Bronchial epithelial cell (primary cell): ENCODE measurements at regions not wholly inside any gene's neighbourhood (a gene's known extent, or its start where the extent isn't known, plus 50 kb on each side); places are given as distances from the start of the nearest gene placed in this dataset.
"Not testable (repeated sequence)": the region's sequence is repeated elsewhere in the genome, so short reads cannot be mapped to it uniquely, and the experiment has no call there.

Experiments used
- DNase-seq: peaks from one replicate; pipeline ENCODE4 v3.0.0-alpha.2; 2010; ENCODE audit warnings: low read depth
- FAIRE-seq: peaks from 2 replicates; lab custom pipeline; 2011; peaks lifted over from hg19 to GRCh38; lab: Jason Lieb, UNC
- H3K27me3 ChIP-seq: 2 replicates; pipeline ENCODE4 v1.5.1; 2011; ENCODE audit warnings: low read length; ENCODE audit not compliant: control insufficient read depth, insufficient read depth
- H3K36me3 ChIP-seq: 2 replicates; pipeline ENCODE4 v1.5.1; 2011; ENCODE audit warnings: low read length; ENCODE audit not compliant: control insufficient read depth, insufficient read depth
- H3K4me3 ChIP-seq: 2 replicates; pipeline ENCODE4 v1.5.1; 2011; ENCODE audit warnings: mild to moderate bottlenecking, low read depth, low read length, control low read depth
- TF ChIP-seq, protein P1 (sequence below): IDR thresholded peaks from 2 replicates; pipeline ENCODE4 v1.5.1; 2011; ENCODE audit warnings: mild to moderate bottlenecking, moderate library complexity, low read length, control low read depth, inconsistent platforms; ENCODE audit not compliant: insufficient read depth, severe bottlenecking

DNA sequence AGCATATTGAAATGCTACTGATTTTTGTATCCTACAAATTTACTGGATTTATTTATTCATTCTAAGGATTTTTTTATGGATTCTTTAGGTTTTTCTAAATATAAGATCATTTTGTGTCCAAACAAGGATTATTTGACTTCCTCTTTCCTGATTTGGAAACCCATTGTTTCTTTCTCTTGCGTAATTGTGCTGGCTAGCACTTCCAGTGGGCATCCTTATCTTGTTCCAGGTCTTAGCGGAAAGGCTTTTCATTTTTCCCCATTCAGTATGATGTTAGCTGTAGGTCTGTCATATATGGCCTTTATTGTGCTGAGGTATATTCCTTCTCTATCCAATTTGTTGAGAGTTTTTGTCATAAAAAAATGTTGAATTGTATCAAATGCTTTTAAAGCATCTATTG is 57.2 kb upstream of the RHOJ start:
- DNase-seq: no peak
- H3K36me3 ChIP-seq: no peaks in the 10 kb centered on the region

DNA sequence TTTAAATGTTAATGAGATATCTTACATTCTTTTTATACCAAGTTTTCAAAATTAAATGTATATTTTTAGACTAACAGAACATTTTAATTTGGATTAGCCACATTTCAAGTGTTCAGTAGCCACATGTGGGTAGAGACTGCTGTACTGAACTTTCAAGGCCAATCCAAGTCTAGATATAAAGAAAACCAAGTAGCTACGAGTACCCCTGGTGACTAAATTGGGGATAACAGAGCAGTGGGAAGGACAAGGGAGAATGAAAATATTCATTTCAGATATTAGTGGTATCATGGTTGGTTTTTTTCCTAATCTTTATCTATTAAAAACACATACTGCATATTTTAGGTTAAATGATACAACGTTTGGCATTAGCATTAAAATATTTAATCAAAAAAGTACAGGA is 69.4 kb upstream of the RHOJ start:
- FAIRE-seq (no peak), DNase-seq (peak; percentile 6)
- Histone ChIP-seq H3K36me3 (no peaks in the 10 kb centered on the region), H3K27me3 (no peaks in the 10 kb centered on the region), H3K4me3 (no peak overlapping the region)
- TF ChIP-seq, protein P1, sequence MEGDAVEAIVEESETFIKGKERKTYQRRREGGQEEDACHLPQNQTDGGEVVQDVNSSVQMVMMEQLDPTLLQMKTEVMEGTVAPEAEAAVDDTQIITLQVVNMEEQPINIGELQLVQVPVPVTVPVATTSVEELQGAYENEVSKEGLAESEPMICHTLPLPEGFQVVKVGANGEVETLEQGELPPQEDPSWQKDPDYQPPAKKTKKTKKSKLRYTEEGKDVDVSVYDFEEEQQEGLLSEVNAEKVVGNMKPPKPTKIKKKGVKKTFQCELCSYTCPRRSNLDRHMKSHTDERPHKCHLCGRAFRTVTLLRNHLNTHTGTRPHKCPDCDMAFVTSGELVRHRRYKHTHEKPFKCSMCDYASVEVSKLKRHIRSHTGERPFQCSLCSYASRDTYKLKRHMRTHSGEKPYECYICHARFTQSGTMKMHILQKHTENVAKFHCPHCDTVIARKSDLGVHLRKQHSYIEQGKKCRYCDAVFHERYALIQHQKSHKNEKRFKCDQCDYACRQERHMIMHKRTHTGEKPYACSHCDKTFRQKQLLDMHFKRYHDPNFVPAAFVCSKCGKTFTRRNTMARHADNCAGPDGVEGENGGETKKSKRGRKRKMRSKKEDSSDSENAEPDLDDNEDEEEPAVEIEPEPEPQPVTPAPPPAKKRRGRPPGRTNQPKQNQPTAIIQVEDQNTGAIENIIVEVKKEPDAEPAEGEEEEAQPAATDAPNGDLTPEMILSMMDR: peak; percentile 9

More for the DNA sequence above, 57.2 kb upstream of the RHOJ start:
- no peak overlapping the region for H3K4me3 ChIP-seq
- TF ChIP-seq, protein P1: no peak
- no peaks in the 10 kb centered on the region for H3K27me3 ChIP-seq
- no peak for FAIRE-seq

DNA sequence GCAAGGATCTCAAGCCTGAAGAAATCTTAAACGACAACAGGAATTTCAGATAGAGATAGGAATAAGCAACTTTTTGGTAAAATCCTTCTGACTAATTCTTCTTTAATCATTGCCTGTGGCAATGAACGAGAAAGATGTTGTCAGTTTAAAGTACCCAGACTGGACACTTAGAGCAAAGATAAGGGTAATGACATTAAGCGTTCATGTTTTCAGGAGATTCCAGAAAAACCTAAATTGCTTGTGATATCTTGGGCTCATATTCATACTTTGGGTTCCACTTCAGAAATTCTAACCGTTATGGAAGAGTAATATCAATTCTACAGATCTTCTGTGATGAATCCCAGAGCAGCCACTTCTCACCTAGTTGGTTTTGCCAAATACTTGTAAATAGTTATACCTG is 73.7 kb upstream of the RHOJ start:
- Histone ChIP-seq H3K27me3 (no peaks in the 10 kb centered on the region), H3K4me3 (no peak overlapping the region), H3K36me3 (no peaks in the 10 kb centered on the region)
- TF ChIP-seq, protein P1: no peak
- DNase-seq: no peak
- no peak for FAIRE-seq

DNA sequence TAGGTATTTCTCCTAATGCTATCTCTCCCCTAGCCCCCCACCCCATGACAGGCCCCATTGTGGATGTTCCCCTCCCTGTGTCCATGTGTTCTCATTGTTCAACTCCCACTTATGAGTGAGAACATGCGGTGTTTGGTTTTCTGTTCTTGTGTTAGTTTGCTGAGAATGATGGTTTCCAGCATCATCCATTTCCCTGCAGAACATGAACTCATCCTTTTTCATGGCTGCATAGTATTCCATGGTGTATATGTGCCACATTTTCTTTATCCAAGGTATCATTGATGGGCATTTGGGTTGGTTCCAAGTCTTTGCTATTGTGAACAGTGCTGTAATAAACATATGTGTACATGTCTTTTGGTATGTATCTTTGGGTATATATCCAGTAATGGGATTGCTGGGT is 61.2 kb upstream of the KCNH5 start:
- DNase-seq, FAIRE-seq, H3K36me3 ChIP-seq, H3K27me3 ChIP-seq, H3K4me3 ChIP-seq: not testable (repeated sequence)

DNA sequence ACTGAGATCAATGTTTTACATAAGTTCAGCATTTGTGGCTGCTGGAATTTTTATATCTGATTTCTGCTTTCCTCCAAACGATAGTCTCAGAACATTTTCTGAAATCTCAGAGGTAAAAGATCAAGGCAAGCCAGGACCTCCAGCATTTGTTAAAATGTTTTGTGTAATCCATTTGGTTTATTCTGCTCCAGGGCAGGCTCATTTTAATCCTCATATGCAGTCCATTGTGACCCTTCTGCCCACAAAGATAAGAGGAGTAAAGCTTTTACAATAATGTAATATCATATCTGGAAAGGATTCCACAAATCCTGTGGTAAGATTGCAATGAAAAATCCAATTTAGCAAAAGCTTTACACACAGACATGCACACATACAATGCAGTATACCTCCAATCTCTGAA is 55.3 kb upstream of the KCNH5 start:
- Histone ChIP-seq H3K36me3 (no peaks in the 10 kb centered on the region), H3K4me3 (no peak overlapping the region), H3K27me3 (no peaks in the 10 kb centered on the region)
- TF ChIP-seq, protein P1: no peak
- no peak for FAIRE-seq
- no peak for DNase-seq

DNA sequence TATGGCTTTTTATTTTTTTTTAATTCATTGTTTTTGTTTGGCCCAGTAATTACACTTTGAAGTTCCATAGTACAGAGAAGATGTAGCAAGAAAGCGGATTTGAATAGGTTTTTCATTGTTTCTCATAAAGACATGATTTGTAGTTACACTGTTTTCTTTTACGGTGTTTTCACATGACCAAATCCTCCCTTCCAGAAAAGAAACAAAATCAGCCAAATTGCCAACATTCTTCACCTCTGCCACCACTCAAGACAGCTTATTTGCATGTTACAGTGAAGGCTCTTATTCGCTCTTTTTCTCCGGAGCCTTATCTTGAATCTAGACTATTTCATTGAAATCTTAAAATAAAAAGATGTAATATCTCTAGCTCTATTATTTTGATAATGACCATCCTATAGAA is 50.9 kb upstream of the KCNH5 start:
- Histone ChIP-seq H3K36me3 (no peaks in the 10 kb centered on the region), H3K4me3 (no peak overlapping the region), H3K27me3 (no peaks in the 10 kb centered on the region)
- no peak for FAIRE-seq
- DNase-seq: no peak
- TF ChIP-seq, protein P1: no peak
